Activated T-helper 17 cell treated with anti-CD3 and anti-CD28 coated beads, Interleukin-2, amount 50 U/mL, for 72 hours (primary cell): ENCODE measurements at regions not wholly inside any gene's neighbourhood (a gene's known extent, or its start where the extent isn't known, plus 50 kb on each side); places are given as distances from the start of the nearest gene placed in this dataset.

Experiments used
- ATAC-seq: fragments of 150-1000 bp; cut with Tn5 transposase; replicated peaks from 2 replicates; pipeline ENCODE4 v1.10.0; 2021; ENCODE audit warnings: mild to moderate bottlenecking, moderate library complexity
- H3K27ac Mint-ChIP-seq: one replicate; pipeline ENCODE4 v1.8.0; 2022; ENCODE audit warnings: mixed read lengths
- H3K27me3 Mint-ChIP-seq: one replicate; pipeline ENCODE4 v1.8.0; 2022; ENCODE audit warnings: mixed read lengths
- H3K36me3 Mint-ChIP-seq: one replicate; pipeline ENCODE4 v1.8.0; 2022; ENCODE audit warnings: low read depth, mild to moderate bottlenecking, mixed read lengths
- H3K4me1 Mint-ChIP-seq: one replicate; pipeline ENCODE4 v1.8.0; 2022; ENCODE audit warnings: mixed read lengths
- H3K4me3 Mint-ChIP-seq: one replicate; pipeline ENCODE4 v1.8.0; 2022; ENCODE audit warnings: mild to moderate bottlenecking, mixed read lengths
- H3K9me3 Mint-ChIP-seq: one replicate; pipeline ENCODE4 v1.8.0; 2022; ENCODE audit warnings: mixed read lengths

- H3K27ac Mint-ChIP-seq, result no peak overlapping the region
- H3K4me1 Mint-ChIP-seq, result peaks cover 5% of the 10 kb centered on the region
- H3K9me3 Mint-ChIP-seq, result no peaks in the 10 kb centered on the region
- ATAC-seq, result no peak
- H3K27me3 Mint-ChIP-seq, result no peaks in the 10 kb centered on the region
- H3K4me3 Mint-ChIP-seq, result no peak overlapping the region
- H3K36me3 Mint-ChIP-seq, result no peaks in the 10 kb centered on the region
Observed at GRCh38 chr2:39535636-39536185, 98.6 kb upstream of the MAP4K3 start.

- peaks cover 5% of the 10 kb centered on the region for H3K4me1 Mint-ChIP-seq
- H3K27me3 Mint-ChIP-seq, result no peaks in the 10 kb centered on the region
- ATAC-seq, result peak; percentile 51
- H3K9me3 Mint-ChIP-seq, result no peaks in the 10 kb centered on the region
- H3K27ac Mint-ChIP-seq, result no peak overlapping the region
- H3K36me3 Mint-ChIP-seq, result no peaks in the 10 kb centered on the region
- H3K4me3 Mint-ChIP-seq, result no peak overlapping the region
Observed at GRCh38 chr2:39537150-39537549, 100.1 kb upstream of the MAP4K3 start.

GRCh38 chr2:39538718-39539117 is 101.6 kb upstream of the MAP4K3 start:
- Mint-ChIP-seq H3K4me3 (no peak overlapping the region), H3K27me3 (peaks cover 3% of the 10 kb centered on the region), H3K4me1 (peaks cover 5% of the 10 kb centered on the region), H3K36me3 (no peaks in the 10 kb centered on the region), H3K9me3 (no peaks in the 10 kb centered on the region), H3K27ac (no peak overlapping the region)
- no peak for ATAC-seq

GRCh38 chr2:39540414-39540813 is 103.3 kb upstream of the MAP4K3 start:
- Mint-ChIP-seq H3K4me3 (no peak overlapping the region), H3K27ac (no peak overlapping the region), H3K36me3 (no peaks in the 10 kb centered on the region), H3K27me3 (peaks cover 6% of the 10 kb centered on the region), H3K9me3 (no peaks in the 10 kb centered on the region), H3K4me1 (peaks cover 5% of the 10 kb centered on the region)
- no peak for ATAC-seq

DNA sequence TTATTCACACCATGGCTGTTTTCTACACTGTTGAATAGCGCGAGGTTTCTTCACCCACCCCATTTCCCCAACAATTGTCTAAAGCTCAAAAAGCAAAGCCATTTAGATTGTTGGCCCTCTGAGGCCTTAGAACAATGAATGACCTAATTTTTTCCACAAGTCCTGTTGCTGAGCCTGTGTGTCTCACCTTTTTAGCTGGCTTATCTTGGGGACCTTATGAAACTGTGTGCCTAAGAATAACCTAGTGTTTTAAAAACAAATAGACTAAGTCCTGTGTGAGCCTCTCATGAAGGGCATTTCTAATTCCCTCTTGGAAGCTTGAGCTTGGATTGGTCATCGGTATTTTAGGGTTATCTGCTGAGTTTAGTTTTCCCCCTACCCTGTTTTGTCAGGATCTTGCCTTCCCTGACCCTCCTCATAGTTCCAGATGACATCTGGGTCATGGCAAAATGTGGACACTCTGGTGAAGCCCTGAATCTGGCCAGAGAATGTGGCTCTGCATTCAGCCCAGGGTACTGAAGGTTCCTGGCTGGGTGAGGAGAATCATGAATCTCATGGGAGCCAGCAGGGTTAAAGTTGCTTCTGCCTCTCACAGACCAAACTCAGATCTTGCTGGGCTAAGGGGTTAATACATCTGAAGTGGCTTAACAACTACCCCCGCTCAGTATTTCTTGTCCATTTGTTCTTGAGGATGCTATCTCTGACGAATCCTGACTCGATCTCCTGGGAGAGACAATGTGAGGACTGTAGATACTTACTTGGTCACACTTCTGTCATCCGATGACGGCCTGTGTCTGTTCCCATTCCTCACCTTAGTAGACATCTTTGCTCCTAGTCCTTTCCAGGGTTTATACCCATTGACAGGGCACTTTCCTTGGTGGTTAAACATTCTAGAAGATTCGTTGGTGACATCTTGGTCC is 104.2 kb upstream of the MAP4K3 start:
- no peak overlapping the region for H3K27ac Mint-ChIP-seq
- H3K36me3 Mint-ChIP-seq, result no peaks in the 10 kb centered on the region
- peaks cover 5% of the 10 kb centered on the region for H3K4me1 Mint-ChIP-seq
- H3K27me3 Mint-ChIP-seq, result peaks cover 6% of the 10 kb centered on the region
- no peak overlapping the region for H3K4me3 Mint-ChIP-seq
- ATAC-seq, result no peak
- no peaks in the 10 kb centered on the region for H3K9me3 Mint-ChIP-seq

- Mint-ChIP-seq H3K27ac (no peak overlapping the region), H3K9me3 (no peaks in the 10 kb centered on the region), H3K4me1 (no peaks in the 10 kb centered on the region), H3K4me3 (no peak overlapping the region), H3K27me3 (peaks cover 8% of the 10 kb centered on the region), H3K36me3 (no peaks in the 10 kb centered on the region)
- ATAC-seq, result no peak
Observed at GRCh38 chr2:39542523-39542922, 105.4 kb upstream of the MAP4K3 start.

DNA sequence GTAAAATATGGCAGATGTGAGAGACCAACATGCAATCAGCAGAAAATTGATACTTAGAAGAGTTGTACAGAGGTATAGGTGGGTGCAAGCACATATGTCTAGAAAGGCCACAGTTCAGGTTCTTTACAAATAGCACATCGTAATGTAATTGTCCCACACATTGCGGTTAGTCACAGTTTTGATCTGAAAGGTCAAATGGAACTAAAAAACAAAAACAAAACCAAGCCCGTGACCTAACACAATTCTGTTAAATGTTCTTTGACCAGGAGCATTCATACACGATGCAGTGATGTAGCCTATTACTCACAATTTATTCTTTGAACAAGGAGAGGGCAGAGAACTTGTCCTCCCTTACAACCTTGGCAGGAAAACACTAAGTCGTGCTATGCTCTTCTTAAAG is 108.9 kb upstream of the MAP4K3 start:
- no peak overlapping the region for H3K4me3 Mint-ChIP-seq

DNA sequence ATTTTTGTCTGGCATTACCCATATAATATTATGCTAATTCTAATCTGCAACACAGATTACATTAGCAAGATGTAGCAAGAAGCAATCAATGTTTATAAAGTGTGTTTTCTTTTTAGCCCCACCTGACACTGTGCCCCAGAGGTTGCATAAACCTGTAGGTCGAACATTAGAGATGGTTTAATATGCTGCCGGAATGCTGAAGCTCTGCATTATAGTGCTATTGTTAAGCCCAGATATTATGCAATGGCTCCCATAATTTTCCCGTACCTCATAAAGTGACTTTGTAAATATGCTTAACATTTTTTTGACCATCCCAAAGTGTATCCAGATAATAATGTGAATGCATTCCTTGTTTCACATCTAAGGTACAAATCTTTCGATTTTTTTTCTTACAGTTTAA is 109.3 kb upstream of the MAP4K3 start:
- Mint-ChIP-seq H3K27me3 (peaks cover 8% of the 10 kb centered on the region), H3K36me3 (no peaks in the 10 kb centered on the region), H3K27ac (no peak overlapping the region), H3K9me3 (no peaks in the 10 kb centered on the region), H3K4me1 (no peaks in the 10 kb centered on the region), H3K4me3 (no peak overlapping the region)
- no peak for ATAC-seq

More for the DNA sequence above, 108.9 kb upstream of the MAP4K3 start:
- Mint-ChIP-seq H3K9me3 (no peaks in the 10 kb centered on the region), H3K27me3 (peaks cover 8% of the 10 kb centered on the region), H3K4me1 (no peaks in the 10 kb centered on the region), H3K36me3 (no peaks in the 10 kb centered on the region), H3K27ac (no peak overlapping the region)
- no peak for ATAC-seq

GRCh38 chr2:39546937-39547336 is 109.9 kb upstream of the MAP4K3 start:
- Mint-ChIP-seq H3K36me3 (no peaks in the 10 kb centered on the region), H3K9me3 (no peaks in the 10 kb centered on the region), H3K27ac (no peak overlapping the region), H3K4me1 (no peaks in the 10 kb centered on the region), H3K4me3 (no peak overlapping the region), H3K27me3 (peaks cover 8% of the 10 kb centered on the region)
- no peak for ATAC-seq

DNA sequence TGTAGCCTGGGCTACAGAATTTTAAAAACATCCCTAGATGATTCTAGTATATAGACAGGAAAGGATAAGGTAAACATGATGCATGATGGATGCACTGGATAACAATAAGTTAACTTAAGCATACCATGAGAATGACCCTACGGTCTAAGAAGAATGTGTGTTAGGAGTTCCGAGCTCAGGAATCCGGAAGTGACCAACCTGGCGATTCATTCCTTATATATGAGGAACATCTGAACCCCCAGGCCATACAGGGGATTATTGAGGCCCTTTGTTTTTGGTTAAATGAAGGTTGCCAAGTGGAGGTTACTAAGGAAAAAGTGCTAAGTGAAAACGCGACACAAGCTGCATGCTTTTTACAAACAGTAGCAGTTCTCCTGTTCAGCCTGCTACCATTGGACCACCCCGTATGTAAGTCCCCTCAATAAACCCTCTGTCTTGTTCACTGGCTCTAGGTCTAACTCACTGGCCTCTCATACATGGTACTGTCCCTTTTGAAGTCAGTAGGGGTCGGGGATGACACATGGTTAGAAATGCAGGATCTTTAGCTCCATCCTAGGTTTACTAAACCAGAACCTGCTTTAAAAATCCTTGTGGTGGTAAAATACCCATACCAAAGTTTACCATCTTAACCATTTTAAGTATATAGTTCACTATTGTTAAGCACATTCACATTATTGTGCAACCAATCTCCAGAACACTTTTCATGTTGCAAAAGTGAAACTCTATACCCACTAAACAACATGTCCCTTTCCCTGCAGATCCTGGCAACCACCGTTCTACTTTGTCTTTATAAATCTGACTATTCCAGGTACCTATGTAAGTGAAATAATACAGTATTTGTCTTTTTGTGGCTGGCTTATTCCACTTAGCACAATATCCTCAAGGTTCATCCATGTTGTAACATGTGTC is 111.0 kb upstream of the MAP4K3 start:
- H3K9me3 Mint-ChIP-seq, result no peaks in the 10 kb centered on the region
- H3K27me3 Mint-ChIP-seq, result peaks cover 6% of the 10 kb centered on the region
- no peak overlapping the region for H3K4me3 Mint-ChIP-seq
- no peak for ATAC-seq
- H3K36me3 Mint-ChIP-seq, result no peaks in the 10 kb centered on the region
- no peak overlapping the region for H3K27ac Mint-ChIP-seq
- H3K4me1 Mint-ChIP-seq, result no peaks in the 10 kb centered on the region

DNA sequence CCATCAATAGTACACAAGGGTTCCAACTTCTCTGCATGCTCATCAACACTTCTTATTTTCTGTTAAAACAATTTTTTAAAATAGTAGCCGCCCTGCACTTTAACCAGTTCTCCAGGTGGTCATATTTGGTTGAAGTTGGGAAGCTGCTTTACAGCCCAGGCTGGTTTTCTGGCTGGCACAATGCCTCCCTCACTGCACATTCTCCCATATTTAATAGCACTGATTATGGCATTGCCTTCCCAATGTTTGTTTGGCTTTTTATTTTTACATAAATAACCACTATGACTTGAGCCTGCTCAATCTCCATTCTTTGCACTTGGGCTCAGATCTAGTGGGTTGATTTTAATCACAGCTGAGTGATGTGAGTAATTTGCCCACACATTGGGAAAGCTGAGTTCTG is 111.9 kb upstream of the MAP4K3 start:
- peaks cover 6% of the 10 kb centered on the region for H3K27me3 Mint-ChIP-seq
- no peaks in the 10 kb centered on the region for H3K4me1 Mint-ChIP-seq
- ATAC-seq, result no peak

GRCh38 chr2:39549718-39550464 is 112.8 kb upstream of the MAP4K3 start:
- Mint-ChIP-seq H3K36me3 (no peaks in the 10 kb centered on the region), H3K27ac (no peak overlapping the region), H3K4me1 (no peaks in the 10 kb centered on the region), H3K4me3 (no peak overlapping the region), H3K9me3 (no peaks in the 10 kb centered on the region), H3K27me3 (peaks cover 6% of the 10 kb centered on the region)
- no peak for ATAC-seq

More for the DNA sequence above, 111.9 kb upstream of the MAP4K3 start:
- no peaks in the 10 kb centered on the region for H3K36me3 Mint-ChIP-seq
- H3K27ac Mint-ChIP-seq, result no peak overlapping the region
- no peak overlapping the region for H3K4me3 Mint-ChIP-seq
- H3K9me3 Mint-ChIP-seq, result no peaks in the 10 kb centered on the region

GRCh38 chr2:39550701-39551285 is 113.7 kb upstream of the MAP4K3 start:
- H3K9me3 Mint-ChIP-seq, result no peaks in the 10 kb centered on the region
- ATAC-seq, result no peak
- H3K4me1 Mint-ChIP-seq, result no peaks in the 10 kb centered on the region
- H3K27ac Mint-ChIP-seq, result no peak overlapping the region
- peaks cover 3% of the 10 kb centered on the region for H3K27me3 Mint-ChIP-seq
- H3K36me3 Mint-ChIP-seq, result no peaks in the 10 kb centered on the region
- H3K4me3 Mint-ChIP-seq, result no peak overlapping the region

DNA sequence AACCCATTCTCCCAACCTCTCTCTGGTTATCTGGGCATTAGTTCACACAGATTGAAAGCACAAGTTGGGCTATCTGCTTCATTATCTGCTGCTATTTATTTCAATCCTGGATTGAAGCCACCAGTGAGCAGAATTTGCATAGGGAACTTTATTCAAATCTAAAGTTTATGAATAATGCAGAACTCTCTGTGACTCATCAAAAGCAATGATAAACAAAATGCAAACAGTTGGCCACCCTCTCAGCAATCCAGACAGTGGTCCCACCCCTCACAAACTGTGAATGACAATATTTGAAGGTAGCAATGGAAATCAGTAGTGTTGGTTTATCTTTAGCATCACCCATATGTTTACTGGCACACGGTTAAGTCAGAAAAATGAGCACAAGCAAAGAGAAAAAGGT is 106.8 kb upstream of the TMEM178A start:
- Mint-ChIP-seq H3K4me1 (no peaks in the 10 kb centered on the region), H3K27ac (no peak overlapping the region), H3K36me3 (no peaks in the 10 kb centered on the region), H3K27me3 (no peaks in the 10 kb centered on the region), H3K9me3 (peaks cover 13% of the 10 kb centered on the region), H3K4me3 (no peak overlapping the region)
- ATAC-seq, result no peak
